HCT116 (cell line): ENCODE measurements at regions not wholly inside any gene's neighbourhood (a gene's known extent, or its start where the extent isn't known, plus 50 kb on each side); places are given as distances from the start of the nearest gene placed in this dataset.

Source experiments
- RAD21 ChIP-seq: IDR thresholded peaks from 2 replicates; pipeline ENCODE4 v1.6.1; 2012; ENCODE audit warnings: low read depth, mild to moderate bottlenecking
- TF ChIP-seq, protein P1 (sequence below): IDR thresholded peaks from 2 replicates; pipeline ENCODE4 v1.6.1; 2012; ENCODE audit warnings: low read depth
- TF ChIP-seq, protein P2 (sequence below), 3 experiments: fragments of 200-600 bp in 1 of 3; sonication (generic) in 1 of 3; IDR thresholded peaks in 2 of 3; conservative IDR thresholded peaks in 1 of 3; 2 replicates each; pipeline ENCODE4 v1.5.1; 2012 to 2017; ENCODE audit warnings: low read depth in 2 of 3, low read length in 2 of 3, antibody characterized with exemption in 1 of 3, borderline replicate concordance in 1 of 3, control low read depth in 1 of 3, mild to moderate bottlenecking in 1 of 3, mixed read lengths in 1 of 3, mixed run types in 1 of 3, moderate library complexity in 1 of 3; ENCODE audit not compliant: insufficient read depth in 1 of 3

DNA sequence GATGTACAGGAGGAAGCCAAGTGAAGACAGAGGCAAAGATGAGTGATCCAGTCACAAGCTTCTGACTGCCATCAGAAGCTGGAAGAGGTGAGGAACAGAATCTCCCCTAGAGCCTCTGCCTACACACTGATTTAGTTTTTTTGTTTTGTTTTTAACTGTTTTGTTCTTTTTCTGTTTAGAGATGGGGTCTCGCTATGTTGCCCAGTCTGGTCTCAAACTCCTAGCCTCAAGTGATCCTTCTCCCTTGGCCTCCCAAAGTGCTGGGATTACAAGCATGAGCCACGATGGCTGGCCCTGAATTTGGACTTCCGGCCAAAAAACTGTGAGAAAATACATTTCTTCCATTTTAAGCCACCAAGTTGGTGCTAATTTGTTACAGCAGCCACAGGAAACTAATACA lies 204.7 kb upstream of the ZNF608 start:
- TF ChIP-seq, protein P1, sequence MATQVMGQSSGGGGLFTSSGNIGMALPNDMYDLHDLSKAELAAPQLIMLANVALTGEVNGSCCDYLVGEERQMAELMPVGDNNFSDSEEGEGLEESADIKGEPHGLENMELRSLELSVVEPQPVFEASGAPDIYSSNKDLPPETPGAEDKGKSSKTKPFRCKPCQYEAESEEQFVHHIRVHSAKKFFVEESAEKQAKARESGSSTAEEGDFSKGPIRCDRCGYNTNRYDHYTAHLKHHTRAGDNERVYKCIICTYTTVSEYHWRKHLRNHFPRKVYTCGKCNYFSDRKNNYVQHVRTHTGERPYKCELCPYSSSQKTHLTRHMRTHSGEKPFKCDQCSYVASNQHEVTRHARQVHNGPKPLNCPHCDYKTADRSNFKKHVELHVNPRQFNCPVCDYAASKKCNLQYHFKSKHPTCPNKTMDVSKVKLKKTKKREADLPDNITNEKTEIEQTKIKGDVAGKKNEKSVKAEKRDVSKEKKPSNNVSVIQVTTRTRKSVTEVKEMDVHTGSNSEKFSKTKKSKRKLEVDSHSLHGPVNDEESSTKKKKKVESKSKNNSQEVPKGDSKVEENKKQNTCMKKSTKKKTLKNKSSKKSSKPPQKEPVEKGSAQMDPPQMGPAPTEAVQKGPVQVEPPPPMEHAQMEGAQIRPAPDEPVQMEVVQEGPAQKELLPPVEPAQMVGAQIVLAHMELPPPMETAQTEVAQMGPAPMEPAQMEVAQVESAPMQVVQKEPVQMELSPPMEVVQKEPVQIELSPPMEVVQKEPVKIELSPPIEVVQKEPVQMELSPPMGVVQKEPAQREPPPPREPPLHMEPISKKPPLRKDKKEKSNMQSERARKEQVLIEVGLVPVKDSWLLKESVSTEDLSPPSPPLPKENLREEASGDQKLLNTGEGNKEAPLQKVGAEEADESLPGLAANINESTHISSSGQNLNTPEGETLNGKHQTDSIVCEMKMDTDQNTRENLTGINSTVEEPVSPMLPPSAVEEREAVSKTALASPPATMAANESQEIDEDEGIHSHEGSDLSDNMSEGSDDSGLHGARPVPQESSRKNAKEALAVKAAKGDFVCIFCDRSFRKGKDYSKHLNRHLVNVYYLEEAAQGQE: no peak
- TF ChIP-seq, protein P2, sequence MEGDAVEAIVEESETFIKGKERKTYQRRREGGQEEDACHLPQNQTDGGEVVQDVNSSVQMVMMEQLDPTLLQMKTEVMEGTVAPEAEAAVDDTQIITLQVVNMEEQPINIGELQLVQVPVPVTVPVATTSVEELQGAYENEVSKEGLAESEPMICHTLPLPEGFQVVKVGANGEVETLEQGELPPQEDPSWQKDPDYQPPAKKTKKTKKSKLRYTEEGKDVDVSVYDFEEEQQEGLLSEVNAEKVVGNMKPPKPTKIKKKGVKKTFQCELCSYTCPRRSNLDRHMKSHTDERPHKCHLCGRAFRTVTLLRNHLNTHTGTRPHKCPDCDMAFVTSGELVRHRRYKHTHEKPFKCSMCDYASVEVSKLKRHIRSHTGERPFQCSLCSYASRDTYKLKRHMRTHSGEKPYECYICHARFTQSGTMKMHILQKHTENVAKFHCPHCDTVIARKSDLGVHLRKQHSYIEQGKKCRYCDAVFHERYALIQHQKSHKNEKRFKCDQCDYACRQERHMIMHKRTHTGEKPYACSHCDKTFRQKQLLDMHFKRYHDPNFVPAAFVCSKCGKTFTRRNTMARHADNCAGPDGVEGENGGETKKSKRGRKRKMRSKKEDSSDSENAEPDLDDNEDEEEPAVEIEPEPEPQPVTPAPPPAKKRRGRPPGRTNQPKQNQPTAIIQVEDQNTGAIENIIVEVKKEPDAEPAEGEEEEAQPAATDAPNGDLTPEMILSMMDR (IDR thresholded peaks at IDR 0.05 in 2 of 3, conservative IDR thresholded peaks at IDR 0.05 in 1 of 3; ENCODE audit: borderline replicate concordance in 1 of 3, insufficient read depth in 1 of 3, low read depth in 2 of 3, low read length in 2 of 3): no peak
- no peak for TF ChIP-seq RAD21
